Gastrocnemius medialis (tissue), 4 donors: ENCODE measurements at regions not wholly inside any gene's neighbourhood (a gene's known extent, or its start where the extent isn't known, plus 50 kb on each side); places are given as distances from the start of the nearest gene placed in this dataset.

Experiments
- POLR2A ChIP-seq, 2 donors: fragments of 450-650 bp; IDR thresholded peaks; one replicate each; pipeline ENCODE4 v1.6.1; 2017; ENCODE audit warnings: antibody characterized with exemption in 2 of 2, mild to moderate bottlenecking in 2 of 2, moderate library complexity in 2 of 2
- TF ChIP-seq, protein P1 (sequence below), 5 experiments: fragments of 450-650 bp in 3 of 5; fragments of 200-600 bp in 2 of 5; sonication (generic) in 2 of 5; IDR thresholded peaks in 4 of 5; conservative IDR thresholded peaks in 1 of 5; 1 replicate in 4 of 5; 2 replicates in 1 of 5; pipeline ENCODE4 v1.5.1; 2016 to 2019; ENCODE audit warnings: antibody characterized with exemption in 5 of 5, mild to moderate bottlenecking in 3 of 5, moderate library complexity in 3 of 5

DNA sequence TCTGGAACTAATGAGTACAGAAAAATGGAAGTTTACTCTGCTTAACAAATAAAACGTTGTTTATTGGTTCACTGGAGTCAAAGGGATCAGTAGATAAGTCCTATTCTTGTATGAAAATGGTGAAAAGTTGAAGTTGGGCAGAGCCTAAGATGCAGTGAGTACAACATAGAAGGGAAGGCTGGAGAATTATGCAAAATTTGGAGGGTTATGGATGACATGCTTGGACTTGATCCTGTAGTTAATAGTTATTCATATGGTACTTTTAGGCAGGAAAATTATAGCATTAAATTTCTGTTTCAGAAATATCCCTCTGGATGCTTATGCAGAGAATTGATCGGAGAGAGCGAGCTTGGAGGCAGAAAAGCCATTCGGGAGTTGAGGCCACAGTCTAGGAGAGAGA is 167.6 kb downstream of the KCNS3 start:
- TF ChIP-seq, protein P1, sequence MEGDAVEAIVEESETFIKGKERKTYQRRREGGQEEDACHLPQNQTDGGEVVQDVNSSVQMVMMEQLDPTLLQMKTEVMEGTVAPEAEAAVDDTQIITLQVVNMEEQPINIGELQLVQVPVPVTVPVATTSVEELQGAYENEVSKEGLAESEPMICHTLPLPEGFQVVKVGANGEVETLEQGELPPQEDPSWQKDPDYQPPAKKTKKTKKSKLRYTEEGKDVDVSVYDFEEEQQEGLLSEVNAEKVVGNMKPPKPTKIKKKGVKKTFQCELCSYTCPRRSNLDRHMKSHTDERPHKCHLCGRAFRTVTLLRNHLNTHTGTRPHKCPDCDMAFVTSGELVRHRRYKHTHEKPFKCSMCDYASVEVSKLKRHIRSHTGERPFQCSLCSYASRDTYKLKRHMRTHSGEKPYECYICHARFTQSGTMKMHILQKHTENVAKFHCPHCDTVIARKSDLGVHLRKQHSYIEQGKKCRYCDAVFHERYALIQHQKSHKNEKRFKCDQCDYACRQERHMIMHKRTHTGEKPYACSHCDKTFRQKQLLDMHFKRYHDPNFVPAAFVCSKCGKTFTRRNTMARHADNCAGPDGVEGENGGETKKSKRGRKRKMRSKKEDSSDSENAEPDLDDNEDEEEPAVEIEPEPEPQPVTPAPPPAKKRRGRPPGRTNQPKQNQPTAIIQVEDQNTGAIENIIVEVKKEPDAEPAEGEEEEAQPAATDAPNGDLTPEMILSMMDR (IDR thresholded peaks at IDR 0.05 in 4 of 5, conservative IDR thresholded peaks at IDR 0.05 in 1 of 5) = no peak
- no peak for TF ChIP-seq POLR2A (IDR thresholded peaks at IDR 0.05)
